NCI-H2107 treated with DMSO at 0.1 percent for 48 hours (cell line): ENCODE measurements at regions not wholly inside any gene's neighbourhood (a gene's known extent, or its start where the extent isn't known, plus 50 kb on each side); places are given as distances from the start of the nearest gene placed in this dataset.

ENCODE experiments used
- DNase-seq: peaks from one replicate; lab custom pipeline; 2025; ENCODE audit not compliant: unreplicated experiment; lab: John Stamatoyannopoulos, UW

DNA sequence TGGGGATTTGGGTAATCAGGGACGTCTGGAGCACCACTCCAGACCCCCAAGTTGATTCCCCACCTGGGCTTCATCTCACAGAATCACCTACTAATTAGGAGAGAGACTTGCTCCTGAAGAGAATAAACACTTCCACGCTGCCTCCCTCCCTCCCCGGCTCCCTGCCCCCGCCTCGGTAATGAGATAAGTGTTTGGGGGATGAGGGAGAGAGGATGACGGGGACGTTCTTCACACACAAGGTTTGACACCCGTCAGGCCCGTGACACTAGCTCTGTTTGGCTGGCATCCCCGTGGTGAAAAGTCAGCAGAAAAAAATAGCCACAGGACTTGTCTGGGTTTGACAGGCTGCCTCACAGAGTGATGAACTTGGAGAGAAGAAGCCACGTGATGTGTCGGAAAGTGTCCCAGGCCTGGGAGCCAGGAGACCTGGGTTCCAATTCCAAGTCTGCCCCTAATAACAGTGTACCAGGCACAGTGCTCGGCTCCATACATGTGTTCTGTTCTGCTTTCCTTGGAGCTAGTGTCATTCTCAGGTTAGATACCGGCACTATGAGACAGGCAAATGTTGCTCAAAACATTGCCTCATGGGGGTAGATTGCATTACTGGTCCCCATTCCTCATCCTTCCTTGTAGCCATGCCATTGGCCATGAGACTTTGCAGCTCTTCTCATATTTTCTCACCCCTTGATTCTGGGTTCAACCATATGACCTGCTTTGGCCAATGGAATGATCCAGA, 578.0 kb downstream of the BCOR start:
- no peak for DNase-seq

GRCh38 chrX:39525758-39526157, 572.0 kb downstream of the BCOR start:
- DNase-seq = no peak

GRCh38 chrX:39527025-39527424, 570.7 kb downstream of the BCOR start:
- DNase-seq = no peak

DNA sequence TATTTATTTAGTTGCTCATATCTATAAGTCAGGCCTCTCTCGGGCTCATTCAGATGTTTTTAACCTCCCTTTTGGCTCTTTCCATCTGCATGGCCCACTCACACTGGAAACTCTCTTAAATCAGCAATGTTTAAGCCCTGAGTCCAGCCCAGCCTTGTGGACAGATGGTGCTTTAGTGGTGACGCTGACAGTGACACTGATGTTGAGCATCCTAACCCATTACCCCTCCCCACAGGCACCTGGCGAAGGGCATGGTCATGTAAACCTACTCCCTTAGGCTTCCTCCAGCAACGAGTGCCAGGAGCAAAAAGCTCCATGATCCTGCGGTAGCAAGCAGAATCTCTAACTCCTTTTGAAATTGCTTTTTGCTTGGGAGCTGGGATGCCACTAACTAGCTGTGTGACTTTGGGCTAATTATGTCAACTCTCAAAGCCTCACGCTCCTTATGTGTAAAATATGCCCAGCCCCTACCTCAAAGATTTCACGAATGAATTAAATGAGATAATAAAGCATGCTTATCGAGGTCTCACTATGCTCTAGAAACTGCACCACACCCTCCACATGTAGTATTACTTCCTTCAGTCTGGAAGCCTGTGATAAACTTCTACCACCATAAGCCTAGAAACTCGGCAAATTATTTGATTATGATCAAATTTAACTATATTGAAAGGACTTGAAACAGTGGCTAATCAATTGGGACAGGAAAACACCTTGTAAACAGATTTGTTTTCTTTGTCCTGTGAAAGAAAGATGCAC, 569.4 kb downstream of the BCOR start:
- DNase-seq = no peak

- DNase-seq = no peak
These were observed 565.0 kb downstream of the BCOR start for GRCh38 chrX:39532761-39533160.

GRCh38 chrX:39534949-39535348, 562.8 kb downstream of the BCOR start:
- no peak for DNase-seq

DNA sequence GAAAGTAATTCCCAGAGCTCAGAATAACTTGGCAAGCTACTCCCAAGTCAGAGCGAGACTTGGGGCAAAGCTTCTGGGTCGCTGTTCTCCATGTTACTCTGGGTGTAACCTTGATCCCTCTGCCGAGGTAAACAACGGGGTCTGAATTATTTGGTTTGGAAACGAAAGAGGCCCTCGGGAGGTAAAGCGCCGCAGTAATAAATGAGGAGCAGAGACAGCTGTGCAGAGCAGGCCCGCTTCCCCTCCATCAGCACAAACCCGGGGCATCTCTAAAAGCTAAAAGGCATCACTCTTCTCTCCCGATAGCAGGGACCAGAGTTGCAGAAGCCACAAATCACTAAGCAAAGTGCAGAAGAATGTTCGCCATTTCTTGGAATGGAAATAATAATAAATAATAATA, 561.5 kb downstream of the BCOR start:
- DNase-seq = no peak

- DNase-seq = no peak
These were observed 555.9 kb downstream of the BCOR start for GRCh38 chrX:39541881-39542280.

GRCh38 chrX:39542316-39542715, 555.4 kb downstream of the BCOR start:
- DNase-seq = no peak

DNA sequence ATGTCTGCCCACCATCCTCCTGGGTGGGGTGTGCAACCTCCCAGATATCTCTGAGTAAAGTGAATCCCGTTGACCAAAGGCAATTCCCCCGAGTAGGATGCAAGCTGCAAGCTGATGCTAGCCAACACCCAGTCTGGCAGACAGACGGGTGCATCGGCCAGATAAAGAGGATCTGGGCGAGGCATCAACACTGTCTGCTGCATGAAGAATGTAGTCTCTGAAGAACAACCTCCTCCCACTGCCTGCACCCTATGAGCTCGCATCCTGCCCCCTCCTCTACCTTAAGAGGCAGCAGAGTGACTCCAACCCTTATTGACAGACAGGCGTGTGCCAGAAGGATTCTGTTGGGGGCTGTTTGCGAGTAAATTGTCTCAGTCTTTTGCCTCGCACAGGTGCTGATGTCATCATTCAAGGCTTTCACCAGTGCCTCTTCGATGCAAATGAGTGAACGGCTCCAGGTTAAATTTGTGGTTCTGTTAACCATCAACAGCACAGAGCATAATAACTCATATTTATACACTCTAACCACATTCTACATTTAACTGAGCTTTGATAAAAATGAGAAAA, 546.9 kb downstream of the BCOR start:
- no peak for DNase-seq

- DNase-seq = no peak
These were observed 546.0 kb downstream of the BCOR start for GRCh38 chrX:39551762-39552161.

GRCh38 chrX:39555431-39555830, 542.3 kb downstream of the BCOR start:
- DNase-seq = no peak

DNA sequence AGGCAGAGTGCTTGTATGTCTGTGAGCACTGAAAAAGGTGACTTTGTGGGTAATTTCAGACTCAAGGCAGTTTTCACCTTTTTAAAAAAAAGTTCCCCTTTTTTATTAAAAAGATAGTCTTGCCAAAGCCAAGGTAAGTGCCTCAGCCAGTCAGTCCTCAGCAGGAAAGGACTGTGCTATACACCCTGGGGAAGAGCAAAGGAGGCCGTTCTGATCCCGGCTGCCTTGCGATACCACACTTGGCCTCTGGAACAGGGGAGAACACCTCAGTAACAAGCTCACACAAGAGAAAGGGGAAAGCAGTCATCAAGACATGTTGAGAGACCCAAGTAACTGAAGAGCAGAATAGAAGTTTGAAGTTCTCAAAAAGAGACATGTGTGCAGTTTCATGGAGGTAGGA, 541.7 kb downstream of the BCOR start:
- DNase-seq = no peak

DNA sequence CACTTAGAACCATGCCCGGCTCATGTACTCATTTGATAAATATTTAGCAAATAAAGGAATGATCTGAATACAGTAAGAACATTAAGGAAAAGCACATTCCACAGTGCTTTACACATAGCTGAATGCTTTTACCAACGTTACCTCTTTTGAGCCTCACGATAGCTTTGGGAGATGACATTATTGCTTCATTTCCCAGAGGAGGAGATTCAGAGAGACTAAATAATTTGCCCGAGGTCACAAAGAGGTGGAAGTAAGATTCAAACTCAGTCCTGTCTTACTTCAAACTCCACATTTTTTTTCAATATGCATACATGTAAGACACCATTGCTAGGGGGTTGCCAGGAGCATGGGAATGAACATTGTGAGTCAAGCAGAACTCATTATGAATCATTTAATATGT, 538.5 kb downstream of the BCOR start:
- DNase-seq = no peak

GRCh38 chrX:39560271-39560670, 537.5 kb downstream of the BCOR start:
- no peak for DNase-seq

- DNase-seq = no peak
These were observed 534.6 kb downstream of the BCOR start for GRCh38 chrX:39563178-39563577.

- no peak for DNase-seq
These were observed 533.0 kb downstream of the BCOR start for GRCh38 chrX:39564751-39565150.

DNA sequence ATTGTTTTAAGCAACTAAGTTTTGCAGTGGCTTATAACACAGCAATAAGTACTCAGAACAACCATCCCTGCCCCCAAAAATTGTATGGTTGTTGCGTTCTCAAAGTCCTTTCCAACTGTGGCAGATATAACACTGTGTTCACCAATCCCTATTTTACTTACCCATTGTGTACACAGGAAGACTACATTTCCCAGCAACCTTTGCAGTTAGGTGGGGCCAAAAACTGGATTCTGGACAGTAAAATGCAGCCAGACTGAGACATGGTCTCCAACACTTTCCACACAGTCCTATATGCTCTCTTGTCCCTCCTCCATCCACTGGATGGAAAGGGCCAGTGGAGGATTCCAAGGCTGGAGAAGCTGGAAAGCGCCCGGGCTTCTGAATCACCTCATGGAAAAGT, 523.6 kb downstream of the BCOR start:
- no peak for DNase-seq

- DNase-seq = peak; percentile 71
These were observed 521.5 kb downstream of the BCOR start for GRCh38 chrX:39576041-39576872.

- DNase-seq = no peak
These were observed 520.4 kb downstream of the BCOR start for GRCh38 chrX:39577206-39577984.
